CD14-positive monocyte (primary cell): ENCODE measurements at regions not wholly inside any gene's neighbourhood (a gene's known extent, or its start where the extent isn't known, plus 50 kb on each side); places are given as distances from the start of the nearest gene placed in this dataset.

ENCODE experiments used
- DNase-seq, 3 donors: peaks; one replicate each; pipeline ENCODE4 v3.0.0-alpha.2; 2011 to 2022
- H2AFZ ChIP-seq: 2 replicates; pipeline ENCODE4 v1.6.0; 2012; ENCODE audit warnings: mild to moderate bottlenecking, low read depth, low read length, inconsistent platforms; ENCODE audit not compliant: insufficient read depth, poor library complexity, severe bottlenecking
- H3K27ac ChIP-seq, 2 donors: 1 replicate in 1 of 2; 2 replicates in 1 of 2; pipeline ENCODE4 v1.5.1; 2012 to 2013; ENCODE audit warnings: low read length in 2 of 2, control low read depth in 1 of 2, inconsistent platforms in 1 of 2, low read depth in 1 of 2, mild to moderate bottlenecking in 1 of 2
- H3K27me3 ChIP-seq, 2 donors: one replicate each; pipeline versions ENCODE4 v1.6.0 to v1.6.1; 2011 to 2013; ENCODE audit warnings: low read length in 2 of 2; ENCODE audit not compliant: control insufficient read depth in 2 of 2, insufficient read depth in 2 of 2
- H3K36me3 ChIP-seq, 2 donors: replicated peaks in 1 of 2; 1 replicate in 1 of 2; 2 replicates in 1 of 2; pipeline versions ENCODE4 v1.5.1 to v1.6.1; 2012 to 2013; ENCODE audit warnings: low read length in 2 of 2, control low read depth in 1 of 2, inconsistent platforms in 1 of 2, mild to moderate bottlenecking in 1 of 2; ENCODE audit not compliant: insufficient read depth in 2 of 2, control insufficient read depth in 1 of 2
- H3K4me1 ChIP-seq, 2 donors: 1 replicate in 1 of 2; 2 replicates in 1 of 2; pipeline versions ENCODE4 v1.5.1 to v1.6.1; 2012 to 2013; ENCODE audit warnings: low read length in 2 of 2, control low read depth in 1 of 2, inconsistent platforms in 1 of 2, mild to moderate bottlenecking in 1 of 2, moderate library complexity in 1 of 2; ENCODE audit not compliant: insufficient read depth in 2 of 2, control insufficient read depth in 1 of 2
- H3K4me2 ChIP-seq: replicated peaks from 2 replicates; pipeline ENCODE3; 2012; ENCODE audit warnings: low read length, moderate library complexity, mild to moderate bottlenecking; ENCODE audit not compliant: poor library complexity, severe bottlenecking; ENCODE audit errors: extremely low read depth
- H3K4me3 ChIP-seq, 3 experiments: fragments of 200-600 bp in 1 of 3; sonication (generic) in 1 of 3; replicated peaks in 1 of 3; 1 replicate in 2 of 3; 2 replicates in 1 of 3; pipeline ENCODE4 v1.5.1; 2011 to 2013; ENCODE audit warnings: low read length in 3 of 3, mild to moderate bottlenecking in 3 of 3, control low read depth in 2 of 3, low read depth in 2 of 3, inconsistent platforms in 1 of 3, moderate library complexity in 1 of 3
- H3K79me2 ChIP-seq: 2 replicates; pipeline ENCODE4 v1.6.0; 2012; ENCODE audit warnings: mild to moderate bottlenecking, control low read depth, inconsistent platforms, low read length, moderate library complexity; ENCODE audit not compliant: insufficient read depth
- H3K9ac ChIP-seq: 2 replicates; pipeline ENCODE4 v1.6.0; 2017; ENCODE audit warnings: low read length, mild to moderate bottlenecking; ENCODE audit not compliant: insufficient read depth, poor library complexity, severe bottlenecking
- H3K9me3 ChIP-seq, 2 donors: replicated peaks in 1 of 2; 1 replicate in 1 of 2; 2 replicates in 1 of 2; pipeline versions ENCODE4 v1.5.1 to v1.6.1; 2012 to 2013; ENCODE audit warnings: low read length in 2 of 2, control low read depth in 1 of 2; ENCODE audit not compliant: control insufficient read depth in 1 of 2, insufficient read depth in 1 of 2
- H4K20me1 ChIP-seq: 2 replicates; pipeline ENCODE4 v1.6.0; 2012; ENCODE audit warnings: mild to moderate bottlenecking, low read length, control low read depth, moderate library complexity; ENCODE audit not compliant: insufficient read depth
- H3K27ac Mint-ChIP-seq, 7 donors: one replicate each; pipeline ENCODE4 v1.8.0; 2020; ENCODE audit warnings: mild to moderate bottlenecking in 7 of 7, mixed read lengths in 7 of 7, moderate library complexity in 6 of 7, inconsistent platforms in 2 of 7
- H3K27me3 Mint-ChIP-seq, 3 donors: one replicate each; pipeline ENCODE4 v1.8.0; 2021 to 2022; ENCODE audit warnings: low read depth in 3 of 3, mild to moderate bottlenecking in 3 of 3, mixed read lengths in 3 of 3, moderate library complexity in 3 of 3, inconsistent platforms in 1 of 3
- H3K36me3 Mint-ChIP-seq, 2 donors: one replicate each; pipeline ENCODE4 v1.8.0; 2020; ENCODE audit warnings: mixed read lengths in 2 of 2, inconsistent platforms in 1 of 2, mild to moderate bottlenecking in 1 of 2
- H3K4me1 Mint-ChIP-seq: one replicate; pipeline ENCODE4 v1.8.0; 2020; ENCODE audit warnings: mild to moderate bottlenecking, mixed read lengths
- H3K4me3 Mint-ChIP-seq, 2 donors: one replicate each; pipeline ENCODE4 v1.8.0; 2020; ENCODE audit warnings: mild to moderate bottlenecking in 2 of 2, mixed read lengths in 2 of 2, moderate library complexity in 1 of 2
- H3K9me3 Mint-ChIP-seq, 7 donors: one replicate each; pipeline ENCODE4 v1.8.0; 2020 to 2022; ENCODE audit warnings: mixed read lengths in 7 of 7, mild to moderate bottlenecking in 6 of 7, moderate library complexity in 6 of 7, inconsistent platforms in 2 of 7
- WGBS: methylation state at CpG from one replicate; pipeline ENCODE4 v1.1.5; 2013; ENCODE audit warnings: missing lambda C conversion rate; ENCODE audit not compliant: insufficient coverage; 5-methylcytosine and 5-hydroxymethylcytosine counted together
- intact Hi-C, 2 donors: fragments of 100-400 bp; cut with micrococcal nuclease; formaldehyde crosslinking; loops; one replicate each; pipeline versions ENCODE4 v1.15.0 to v1.15.1; 2023
- TF ChIP-seq, protein P1 (sequence below): fragments of 200-600 bp; IDR thresholded peaks from one replicate; pipeline ENCODE4 v1.8.0; 2022; ENCODE audit warnings: antibody characterized with exemption, mild to moderate bottlenecking

DNA sequence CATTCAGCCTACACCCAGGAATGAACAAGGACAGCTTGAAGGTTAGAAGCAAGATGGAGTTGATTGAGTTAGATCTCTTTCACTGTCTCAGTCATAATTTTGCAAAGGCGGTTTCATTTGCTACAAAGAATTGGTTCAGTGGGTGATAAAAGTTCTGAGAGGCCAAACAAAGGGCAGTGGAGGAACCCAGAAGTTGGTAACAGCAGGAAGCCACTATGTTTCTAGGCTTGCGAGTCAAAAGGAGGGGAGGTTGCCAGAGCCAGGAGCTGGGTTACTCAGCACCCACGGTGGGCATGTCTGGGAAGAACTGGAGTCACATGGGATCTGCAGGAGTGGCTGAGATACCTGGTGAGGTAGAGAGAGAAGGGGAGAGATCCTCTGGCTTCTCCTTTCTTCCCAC, 64.2 kb upstream of the MRPS6 start:
- Histone ChIP-seq H3K4me3 (no peak overlapping the region), H3K79me2 (no peaks in the 10 kb centered on the region), H3K9me3 (peaks cover 23 to 47% of the 10 kb centered on the region in 2 donors), H3K27me3 (no peaks in the 10 kb centered on the region), H3K9ac (no peak overlapping the region), H2AFZ (no peak overlapping the region), H4K20me1 (no peaks in the 10 kb centered on the region), H3K36me3 (no peaks in the 10 kb centered on the region), H3K4me1 (no peaks in the 10 kb centered on the region), H3K4me2 (no peak overlapping the region), H3K27ac (no peak overlapping the region)
- TF ChIP-seq, protein P1, sequence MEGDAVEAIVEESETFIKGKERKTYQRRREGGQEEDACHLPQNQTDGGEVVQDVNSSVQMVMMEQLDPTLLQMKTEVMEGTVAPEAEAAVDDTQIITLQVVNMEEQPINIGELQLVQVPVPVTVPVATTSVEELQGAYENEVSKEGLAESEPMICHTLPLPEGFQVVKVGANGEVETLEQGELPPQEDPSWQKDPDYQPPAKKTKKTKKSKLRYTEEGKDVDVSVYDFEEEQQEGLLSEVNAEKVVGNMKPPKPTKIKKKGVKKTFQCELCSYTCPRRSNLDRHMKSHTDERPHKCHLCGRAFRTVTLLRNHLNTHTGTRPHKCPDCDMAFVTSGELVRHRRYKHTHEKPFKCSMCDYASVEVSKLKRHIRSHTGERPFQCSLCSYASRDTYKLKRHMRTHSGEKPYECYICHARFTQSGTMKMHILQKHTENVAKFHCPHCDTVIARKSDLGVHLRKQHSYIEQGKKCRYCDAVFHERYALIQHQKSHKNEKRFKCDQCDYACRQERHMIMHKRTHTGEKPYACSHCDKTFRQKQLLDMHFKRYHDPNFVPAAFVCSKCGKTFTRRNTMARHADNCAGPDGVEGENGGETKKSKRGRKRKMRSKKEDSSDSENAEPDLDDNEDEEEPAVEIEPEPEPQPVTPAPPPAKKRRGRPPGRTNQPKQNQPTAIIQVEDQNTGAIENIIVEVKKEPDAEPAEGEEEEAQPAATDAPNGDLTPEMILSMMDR, result no peak
- H3K27ac Mint-ChIP-seq, result no peak overlapping the region
- H3K9me3 Mint-ChIP-seq, result peaks cover 14 to 48% (median 45%) of the 10 kb centered on the region in 7 donors
- intact Hi-C loops, result no loop called here
- DNase-seq, result no peak
- H3K4me3 Mint-ChIP-seq, result no peak overlapping the region
- WGBS, result 73% methylated on average over 3 of the region's 3 CpGs
- H3K36me3 Mint-ChIP-seq, result peaks cover 0 to 2% of the 10 kb centered on the region in 2 donors
- peaks cover 0 to 1% (median 0%) of the 10 kb centered on the region in 3 donors for H3K27me3 Mint-ChIP-seq
- H3K4me1 Mint-ChIP-seq, result no peaks in the 10 kb centered on the region

DNA sequence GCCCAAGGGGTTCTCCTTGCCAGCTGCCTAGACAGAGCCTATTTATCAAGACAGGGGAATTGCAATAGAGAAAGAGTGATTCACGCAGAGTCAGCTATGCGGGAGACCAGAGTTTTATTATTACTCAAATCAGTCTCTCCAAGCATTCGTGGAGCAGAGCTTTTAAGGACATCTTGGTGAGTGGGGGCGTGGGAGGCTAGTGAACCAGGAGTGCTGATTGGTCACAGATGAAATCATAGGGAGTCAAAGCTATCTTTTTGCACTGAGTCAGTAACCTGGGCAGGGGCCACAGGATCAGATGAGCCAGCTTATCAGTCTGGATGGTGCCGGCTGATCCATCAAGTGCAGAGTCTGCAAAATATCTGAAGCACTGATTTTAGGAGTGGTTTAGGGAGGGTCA, 64.8 kb upstream of the MRPS6 start:
- Histone ChIP-seq H4K20me1 (no peaks in the 10 kb centered on the region), H3K36me3 (no peaks in the 10 kb centered on the region), H3K4me2 (no peak overlapping the region), H3K9me3 (peaks cover 19 to 45% of the 10 kb centered on the region in 2 donors), H3K27ac (no peak overlapping the region), H3K4me1 (no peaks in the 10 kb centered on the region), H3K27me3 (no peaks in the 10 kb centered on the region), H3K79me2 (no peaks in the 10 kb centered on the region), H3K9ac (no peak overlapping the region), H2AFZ (no peak overlapping the region), H3K4me3 (no peak overlapping the region)
- Mint-ChIP-seq H3K9me3 (peaks cover 18 to 46% (median 41%) of the 10 kb centered on the region in 7 donors), H3K27me3 (peaks cover 0 to 1% (median 1%) of the 10 kb centered on the region in 3 donors), H3K4me1 (no peaks in the 10 kb centered on the region), H3K27ac (no peak overlapping the region), H3K36me3 (peaks cover 0 to 5% of the 10 kb centered on the region in 2 donors), H3K4me3 (no peak overlapping the region)
- intact Hi-C loops, result no loop called here
- TF ChIP-seq, protein P1, result no peak
- 74% methylated on average over 2 of the region's 5 CpGs for WGBS
- DNase-seq, result no peak
